ENCODE measurements at regions not wholly inside any gene's neighbourhood (a gene's known extent, or its start where the extent isn't known, plus 50 kb on each side); places are given as distances from the start of the nearest gene placed in this dataset.

GRCh38 chr6:153938876-153939275, 100.2 kb upstream of the OPRM1 start:
- TF ChIP-seq POLR2A (IDR thresholded peaks at IDR 0.05) (no peak), CTCF (IDR thresholded peaks at IDR 0.05) (no peak)
